Activated CD8-positive, alpha-beta memory T cell treated with anti-CD3 and anti-CD28 coated beads, Interleukin-2, amount 10 ng/mL, durations not matched to agents 7 days and 5 days (primary cell): ENCODE measurements at regions not wholly inside any gene's neighbourhood (a gene's known extent, or its start where the extent isn't known, plus 50 kb on each side); places are given as distances from the start of the nearest gene placed in this dataset.

Experiments
- ATAC-seq: fragments of 150-1000 bp; cut with Tn5 transposase; one replicate; pipeline ENCODE4 v1.10.0; 2021; ENCODE audit warnings: moderate library complexity
- CTCF ChIA-PET: fragments of 350-600 bp; sonication (Branson Sonifier 250); formaldehyde crosslinking; loops from one replicate; lab custom pipeline; 2021; ENCODE audit warnings: antibody characterized with exemption; lab: Charles Lee
- DNase-seq: peaks from one replicate; pipeline ENCODE4 v3.0.0-alpha.2; 2020
- H3K27ac Mint-ChIP-seq: one replicate; pipeline ENCODE4 v1.8.0; 2021; ENCODE audit warnings: mild to moderate bottlenecking, mixed read lengths
- H3K27me3 Mint-ChIP-seq: one replicate; pipeline ENCODE4 v1.8.0; 2021; ENCODE audit warnings: mixed read lengths
- H3K36me3 Mint-ChIP-seq: one replicate; pipeline ENCODE4 v1.8.0; 2021; ENCODE audit warnings: mild to moderate bottlenecking, mixed read lengths
- H3K4me1 Mint-ChIP-seq: one replicate; pipeline ENCODE4 v1.8.0; 2021; ENCODE audit warnings: mixed read lengths
- H3K4me3 Mint-ChIP-seq: one replicate; pipeline ENCODE4 v1.8.0; 2021; ENCODE audit warnings: mild to moderate bottlenecking, moderate library complexity, mixed read lengths
- H3K9me3 Mint-ChIP-seq: one replicate; pipeline ENCODE4 v1.8.0; 2022; ENCODE audit warnings: low read depth, mixed read lengths

- Mint-ChIP-seq H3K9me3 (no peaks in the 10 kb centered on the region), H3K36me3 (no peaks in the 10 kb centered on the region)
- CTCF ChIA-PET: interaction anchor here (0.9 kb wide), 1 partner anchor 100 kb away, joined by 3 read pairs; no protein-coding TSS in a partner anchor
Measured at GRCh38 chr12:107231303-107231702, 138.0 kb upstream of the CRY1 start.

GRCh38 chr12:107233551-107233950, 140.2 kb upstream of the CRY1 start:
- ATAC-seq (no peak), DNase-seq (no peak)
- no peak overlapping the region for H3K27ac Mint-ChIP-seq
- no peaks in the 10 kb centered on the region for H3K9me3 Mint-ChIP-seq
- H3K4me3 Mint-ChIP-seq: no peak overlapping the region
- H3K27me3 Mint-ChIP-seq: peaks cover 48% of the 10 kb centered on the region
- no peaks in the 10 kb centered on the region for H3K36me3 Mint-ChIP-seq
- CTCF ChIA-PET: interaction anchor here (1.2 to 1.7 kb wide), 2 partner anchors 13 to 102 kb away, joined by 3 to 5 read pairs; no protein-coding TSS in a partner anchor
- H3K4me1 Mint-ChIP-seq: peaks cover 3% of the 10 kb centered on the region

More at GRCh38 chr12:107231303-107231702, 138.0 kb upstream of the CRY1 start:
- DNase-seq (no peak), ATAC-seq (no peak)
- no peak overlapping the region for H3K27ac Mint-ChIP-seq
- peaks cover 36% of the 10 kb centered on the region for H3K27me3 Mint-ChIP-seq
- no peaks in the 10 kb centered on the region for H3K4me1 Mint-ChIP-seq
- no peak overlapping the region for H3K4me3 Mint-ChIP-seq

- ATAC-seq (no peak), DNase-seq (no peak)
- CTCF ChIA-PET: interaction anchor here (0.8 kb wide), 1 partner anchor 104 kb away, joined by 3 read pairs; no protein-coding TSS in a partner anchor
- peaks cover 3% of the 10 kb centered on the region for H3K4me1 Mint-ChIP-seq
- H3K4me3 Mint-ChIP-seq: no peak overlapping the region
- peaks cover 45% of the 10 kb centered on the region for H3K27me3 Mint-ChIP-seq
- H3K27ac Mint-ChIP-seq: no peak overlapping the region
- H3K9me3 Mint-ChIP-seq: no peaks in the 10 kb centered on the region
- no peaks in the 10 kb centered on the region for H3K36me3 Mint-ChIP-seq
Measured at GRCh38 chr12:107235600-107235999, 142.3 kb upstream of the CRY1 start.

- DNase-seq: no peak
- Mint-ChIP-seq H3K4me1 (peaks cover 3% of the 10 kb centered on the region), H3K27me3 (peaks cover 52% of the 10 kb centered on the region), H3K36me3 (no peaks in the 10 kb centered on the region), H3K9me3 (no peaks in the 10 kb centered on the region), H3K4me3 (no peak overlapping the region), H3K27ac (no peak overlapping the region)
- no peak for ATAC-seq
- CTCF ChIA-PET: no interaction called here
Measured at GRCh38 chr12:107236824-107237511, 143.6 kb upstream of the CRY1 start.

GRCh38 chr12:107238296-107238695, 144.9 kb upstream of the CRY1 start:
- Mint-ChIP-seq H3K9me3 (no peaks in the 10 kb centered on the region), H3K27me3 (peaks cover 59% of the 10 kb centered on the region), H3K36me3 (no peaks in the 10 kb centered on the region), H3K27ac (no peak overlapping the region), H3K4me3 (no peak overlapping the region), H3K4me1 (peaks cover 3% of the 10 kb centered on the region)
- ATAC-seq: no peak
- DNase-seq: no peak
- CTCF ChIA-PET: no interaction called here

- peaks cover 48% of the 10 kb centered on the region for H3K27me3 Mint-ChIP-seq
- no peak for DNase-seq
- H3K9me3 Mint-ChIP-seq: no peaks in the 10 kb centered on the region
- H3K4me1 Mint-ChIP-seq: peaks cover 3% of the 10 kb centered on the region
- CTCF ChIA-PET: no interaction called here
- no peak overlapping the region for H3K4me3 Mint-ChIP-seq
- H3K27ac Mint-ChIP-seq: no peak overlapping the region
- no peaks in the 10 kb centered on the region for H3K36me3 Mint-ChIP-seq
- no peak for ATAC-seq
Measured at GRCh38 chr12:107241411-107241810, 148.1 kb upstream of the CRY1 start.

- Mint-ChIP-seq H3K27ac (no peak overlapping the region), H3K36me3 (no peaks in the 10 kb centered on the region), H3K4me1 (peaks cover under 1% of the 10 kb centered on the region), H3K27me3 (peaks cover 42% of the 10 kb centered on the region), H3K4me3 (no peak overlapping the region), H3K9me3 (no peaks in the 10 kb centered on the region)
- CTCF ChIA-PET: no interaction called here
- DNase-seq (no peak), ATAC-seq (no peak)
Measured at GRCh38 chr12:107242189-107242588, 148.8 kb upstream of the CRY1 start.

- ATAC-seq (no peak), DNase-seq (no peak)
- Mint-ChIP-seq H3K9me3 (no peaks in the 10 kb centered on the region), H3K27ac (no peak overlapping the region), H3K27me3 (peaks cover 31% of the 10 kb centered on the region), H3K36me3 (no peaks in the 10 kb centered on the region), H3K4me3 (no peak overlapping the region), H3K4me1 (no peaks in the 10 kb centered on the region)
- CTCF ChIA-PET: no interaction called here
Measured at GRCh38 chr12:107243341-107243740, 150.0 kb upstream of the CRY1 start.

- Mint-ChIP-seq H3K36me3 (no peaks in the 10 kb centered on the region), H3K27ac (no peak overlapping the region), H3K4me3 (no peak overlapping the region), H3K4me1 (no peaks in the 10 kb centered on the region), H3K9me3 (no peaks in the 10 kb centered on the region), H3K27me3 (peaks cover 28% of the 10 kb centered on the region)
- DNase-seq (no peak), ATAC-seq (no peak)
- CTCF ChIA-PET: no interaction called here
Measured at GRCh38 chr12:107244584-107244983, 151.2 kb upstream of the CRY1 start.

GRCh38 chr12:107247650-107248049, 154.3 kb upstream of the CRY1 start:
- H3K27ac Mint-ChIP-seq: no peak overlapping the region
- H3K9me3 Mint-ChIP-seq: no peaks in the 10 kb centered on the region
- H3K27me3 Mint-ChIP-seq: peaks cover 16% of the 10 kb centered on the region
- ATAC-seq (no peak), DNase-seq (no peak)
- H3K4me1 Mint-ChIP-seq: no peaks in the 10 kb centered on the region
- no peak overlapping the region for H3K4me3 Mint-ChIP-seq
- CTCF ChIA-PET: no interaction called here
- H3K36me3 Mint-ChIP-seq: no peaks in the 10 kb centered on the region

GRCh38 chr12:107248187-107248586, 154.8 kb upstream of the CRY1 start:
- Mint-ChIP-seq H3K4me3 (no peak overlapping the region), H3K27ac (no peak overlapping the region), H3K36me3 (no peaks in the 10 kb centered on the region), H3K4me1 (no peaks in the 10 kb centered on the region), H3K27me3 (peaks cover 13% of the 10 kb centered on the region), H3K9me3 (no peaks in the 10 kb centered on the region)
- DNase-seq: no peak
- CTCF ChIA-PET: no interaction called here
- no peak for ATAC-seq

- CTCF ChIA-PET: no interaction called here
- DNase-seq (no peak), ATAC-seq (no peak)
- Mint-ChIP-seq H3K36me3 (no peaks in the 10 kb centered on the region), H3K27ac (no peak overlapping the region), H3K27me3 (peaks cover 17% of the 10 kb centered on the region), H3K9me3 (no peaks in the 10 kb centered on the region), H3K4me3 (no peak overlapping the region), H3K4me1 (no peaks in the 10 kb centered on the region)
Measured at GRCh38 chr12:107251288-107251687, 157.9 kb upstream of the CRY1 start.

- ATAC-seq: no peak
- H3K27ac Mint-ChIP-seq: no peak overlapping the region
- H3K9me3 Mint-ChIP-seq: no peaks in the 10 kb centered on the region
- no peaks in the 10 kb centered on the region for H3K36me3 Mint-ChIP-seq
- peaks cover 17% of the 10 kb centered on the region for H3K27me3 Mint-ChIP-seq
- no peaks in the 10 kb centered on the region for H3K4me1 Mint-ChIP-seq
- no peak overlapping the region for H3K4me3 Mint-ChIP-seq
- CTCF ChIA-PET: no interaction called here
- DNase-seq: no peak
Measured at GRCh38 chr12:107253361-107253760, 160.0 kb upstream of the CRY1 start.

GRCh38 chr12:107254258-107254856, 161.0 kb upstream of the CRY1 start:
- no peaks in the 10 kb centered on the region for H3K9me3 Mint-ChIP-seq
- H3K36me3 Mint-ChIP-seq: no peaks in the 10 kb centered on the region
- no peak overlapping the region for H3K27ac Mint-ChIP-seq
- DNase-seq (no peak), ATAC-seq (no peak)
- no peaks in the 10 kb centered on the region for H3K4me1 Mint-ChIP-seq
- CTCF ChIA-PET: interaction anchor here (0.9 kb wide), 1 partner anchor 147 kb away, joined by 3 read pairs; no protein-coding TSS in a partner anchor
- H3K4me3 Mint-ChIP-seq: no peak overlapping the region
- peaks cover 23% of the 10 kb centered on the region for H3K27me3 Mint-ChIP-seq
